HG03060 (cell line): ENCODE measurements at regions not wholly inside any gene's neighbourhood (a gene's known extent, or its start where the extent isn't known, plus 50 kb on each side); places are given as distances from the start of the nearest gene placed in this dataset.

Experiments
- ATAC-seq: cut with Tn5 transposase; IDR thresholded peaks from one replicate; pipeline ENCODE4 v1.9.1; 2021; ENCODE audit warnings: low read depth, moderate number of reproducible peaks; ENCODE audit not compliant: unreplicated experiment

- no peak for ATAC-seq
These were observed 316.6 kb upstream of the MEX3C start for GRCh38 chr18:51514128-51514527.

GRCh38 chr18:51516478-51517038 is 319.1 kb upstream of the MEX3C start:
- ATAC-seq: no peak

GRCh38 chr18:51519571-51519970 is 322.1 kb upstream of the MEX3C start:
- ATAC-seq: no peak

GRCh38 chr18:51520676-51521180 is 323.2 kb upstream of the MEX3C start:
- no peak for ATAC-seq

GRCh38 chr18:51522338-51522737 is 324.9 kb upstream of the MEX3C start:
- no peak for ATAC-seq

GRCh38 chr18:51522821-51523220 is 325.3 kb upstream of the MEX3C start:
- ATAC-seq: no peak

GRCh38 chr18:51523671-51524070 is 326.2 kb upstream of the MEX3C start:
- ATAC-seq: no peak

- no peak for ATAC-seq
These were observed 328.2 kb upstream of the MEX3C start for GRCh38 chr18:51525453-51526225.

- no peak for ATAC-seq
These were observed 330.3 kb upstream of the MEX3C start for GRCh38 chr18:51527826-51528225.

GRCh38 chr18:51531501-51531900 is 334.0 kb upstream of the MEX3C start:
- ATAC-seq: no peak

- peak; percentile 83 for ATAC-seq
These were observed 340.0 kb upstream of the MEX3C start for GRCh38 chr18:51537487-51537886.

- no peak for ATAC-seq
These were observed 343.1 kb upstream of the MEX3C start for GRCh38 chr18:51540562-51540961.

GRCh38 chr18:51541230-51541629 is 343.7 kb upstream of the MEX3C start:
- ATAC-seq: no peak

- no peak for ATAC-seq
These were observed 346.2 kb upstream of the MEX3C start for GRCh38 chr18:51543658-51544155.

GRCh38 chr18:51545446-51545845 is 348.0 kb upstream of the MEX3C start:
- ATAC-seq: no peak

- ATAC-seq: no peak
These were observed 361.9 kb upstream of the MEX3C start for GRCh38 chr18:51559198-51559901.

- no peak for ATAC-seq
These were observed 362.4 kb upstream of the MEX3C start for GRCh38 chr18:51559902-51560287.

GRCh38 chr18:51561821-51562220 is 364.3 kb upstream of the MEX3C start:
- no peak for ATAC-seq

GRCh38 chr18:51562866-51563265 is 365.4 kb upstream of the MEX3C start:
- ATAC-seq: no peak

GRCh38 chr18:51563396-51563795 is 365.9 kb upstream of the MEX3C start:
- no peak for ATAC-seq

GRCh38 chr18:51568151-51568550 is 370.7 kb upstream of the MEX3C start:
- no peak for ATAC-seq
